GM21786 (cell line): ENCODE measurements at regions not wholly inside any gene's neighbourhood (a gene's known extent, or its start where the extent isn't known, plus 50 kb on each side); places are given as distances from the start of the nearest gene placed in this dataset.
"Not testable (repeated sequence)": the region's sequence is repeated elsewhere in the genome, so short reads cannot be mapped to it uniquely, and the experiment has no call there.

Experiments
- ATAC-seq: cut with Tn5 transposase; IDR thresholded peaks from one replicate; pipeline ENCODE4 v1.9.1; 2021; ENCODE audit not compliant: unreplicated experiment

DNA sequence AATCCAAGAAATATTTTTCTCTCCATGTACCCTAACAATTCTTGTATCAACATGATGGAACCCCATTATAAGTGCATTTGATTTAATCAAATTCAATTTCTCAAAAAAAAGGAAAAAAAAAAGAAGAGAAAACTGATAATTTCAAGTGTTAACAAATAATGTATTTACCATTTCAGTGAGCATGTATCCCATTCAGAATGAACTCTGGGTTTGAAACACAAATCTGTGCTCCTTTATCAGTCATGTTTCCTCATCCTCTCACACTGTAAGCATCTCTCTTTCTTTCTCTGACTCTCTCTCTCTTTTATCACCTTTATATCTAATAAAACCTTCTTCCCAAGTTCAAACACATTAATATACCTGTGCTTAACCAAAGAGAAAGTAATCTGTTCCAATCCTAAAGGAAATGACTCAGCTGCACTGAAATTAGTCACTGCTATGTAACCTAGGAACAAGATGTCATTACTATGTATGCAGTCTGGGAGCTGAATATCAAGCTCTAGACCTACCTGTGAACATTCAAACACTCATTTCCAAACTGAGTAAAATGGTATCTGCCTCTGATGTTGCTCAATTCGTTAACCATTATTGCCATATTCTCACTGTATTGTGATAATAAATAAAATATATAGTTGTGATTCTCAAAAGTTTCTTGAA lies 135.0 kb upstream of the LRIG3 start:
- peak; percentile 72 for ATAC-seq

GRCh38 chr12:59053266-59053899 lies 133.1 kb upstream of the LRIG3 start:
- ATAC-seq = not testable (repeated sequence)

GRCh38 chr12:59046763-59047534 lies 126.6 kb upstream of the LRIG3 start:
- ATAC-seq = no peak

GRCh38 chr12:59044791-59045190 lies 124.5 kb upstream of the LRIG3 start:
- no peak for ATAC-seq

DNA sequence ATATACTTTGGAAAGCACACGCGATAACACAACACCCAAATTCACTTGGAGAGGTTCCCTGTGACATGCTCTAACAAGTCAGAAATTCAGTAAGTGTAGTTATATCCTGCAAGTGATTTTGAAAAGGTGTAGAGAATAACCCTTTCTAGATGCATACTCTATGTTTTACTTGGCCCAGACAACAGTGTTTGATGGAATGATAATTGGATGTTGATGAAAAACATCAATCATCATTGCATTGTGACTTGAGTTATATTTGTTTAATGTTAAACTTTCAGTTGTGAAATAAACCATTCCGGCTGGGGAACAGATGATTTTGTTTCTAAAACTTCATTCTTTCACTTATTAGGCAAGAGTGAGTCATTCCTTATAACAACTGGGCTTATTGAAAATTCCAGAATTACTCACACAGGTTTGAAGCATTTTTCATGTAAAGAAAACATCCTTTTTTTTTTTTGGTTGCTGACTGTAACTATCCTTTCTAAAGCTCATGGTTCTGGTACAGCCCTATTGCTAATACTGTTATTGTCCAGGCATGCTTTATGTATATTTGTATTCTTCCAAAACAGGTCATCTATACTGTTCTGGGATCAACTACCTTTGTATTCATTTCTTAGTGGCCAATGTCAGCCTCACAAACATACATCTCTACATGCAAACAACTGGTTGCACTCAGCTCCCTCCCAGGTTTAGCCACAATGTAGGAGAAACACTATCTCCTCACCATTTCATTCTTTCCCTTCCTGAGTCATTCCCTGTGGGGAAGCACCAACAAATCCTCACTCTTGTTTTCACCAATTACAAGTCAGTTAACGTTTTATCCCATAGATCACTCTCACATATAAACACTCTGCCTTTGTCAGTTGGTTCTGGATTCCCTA lies 121.2 kb upstream of the LRIG3 start:
- ATAC-seq = no peak

- ATAC-seq = no peak
Measured at GRCh38 chr12:59040656-59041055, 120.4 kb upstream of the LRIG3 start.

DNA sequence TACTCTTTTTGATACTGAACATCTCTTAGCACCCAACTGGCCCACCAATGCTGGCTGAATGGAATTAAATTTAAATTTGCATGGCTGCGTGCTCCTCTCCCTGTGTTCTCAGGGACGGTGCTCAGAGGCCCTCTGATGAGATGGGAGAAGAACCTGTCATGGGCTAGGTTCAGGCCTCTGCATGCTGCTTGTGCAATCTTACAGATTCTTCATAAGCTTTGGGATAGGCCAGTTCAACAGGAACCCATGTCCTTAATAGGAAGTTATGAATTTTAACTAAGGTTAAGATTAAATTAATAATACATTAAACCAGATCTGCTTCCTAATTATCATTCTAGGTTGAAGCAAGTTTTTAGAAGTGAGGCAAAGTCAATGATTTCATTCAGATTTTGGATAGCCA lies 119.7 kb upstream of the LRIG3 start:
- no peak for ATAC-seq

DNA sequence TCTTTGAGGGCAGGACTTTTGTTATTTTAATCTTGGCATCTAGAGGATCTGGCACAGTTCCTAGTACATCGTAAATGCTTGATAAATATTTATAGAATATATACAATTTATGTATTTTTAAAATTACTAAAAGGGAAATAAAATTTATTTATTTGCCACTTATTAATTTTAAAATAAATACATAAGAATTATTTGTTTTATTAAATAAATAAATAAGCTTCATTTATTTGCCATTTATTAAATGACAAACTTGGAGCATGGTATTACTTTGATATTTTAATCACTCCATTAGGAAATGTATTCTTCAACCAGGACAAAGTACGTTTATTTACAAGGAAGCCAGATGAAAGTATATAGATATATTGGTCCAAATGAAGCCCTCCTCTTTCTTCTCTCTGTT lies 118.7 kb upstream of the LRIG3 start:
- no peak for ATAC-seq

DNA sequence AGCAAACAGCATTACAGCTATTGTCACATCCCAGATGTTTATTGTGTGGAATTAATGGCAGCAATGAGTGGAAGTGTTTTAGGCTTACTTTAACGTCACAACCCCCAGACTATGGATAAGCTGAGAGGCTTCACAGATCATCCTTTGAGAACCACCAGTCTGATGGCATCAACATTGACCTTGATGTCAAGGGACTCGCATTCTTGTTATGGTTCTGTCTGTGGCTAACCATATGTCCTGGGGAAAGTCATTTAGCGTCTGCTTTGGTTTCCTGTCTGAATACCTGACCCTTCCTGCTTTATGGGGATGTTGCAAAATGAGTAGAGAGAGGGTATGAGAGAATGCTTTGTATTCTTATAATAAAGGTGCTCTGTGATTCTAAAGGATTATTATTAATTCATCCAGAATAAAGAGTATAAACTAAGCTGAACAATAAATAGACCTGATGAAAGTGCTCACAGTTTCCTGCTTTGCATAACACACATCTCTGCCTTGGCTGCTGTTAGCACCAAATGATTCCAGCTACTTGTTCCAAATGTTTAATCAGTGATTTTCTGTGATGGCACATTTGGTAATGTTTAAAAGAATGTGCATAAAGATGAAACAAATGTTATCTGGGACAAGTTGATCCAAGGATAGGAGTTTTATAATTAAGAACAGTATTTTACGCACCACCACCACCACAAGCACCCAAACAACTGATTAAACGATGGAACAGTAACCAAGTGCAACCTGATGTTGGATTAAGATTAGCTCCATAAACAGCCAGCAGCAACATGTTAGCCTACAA lies 116.9 kb upstream of the LRIG3 start:
- no peak for ATAC-seq

- no peak for ATAC-seq
Measured at GRCh38 chr12:59036347-59036746, 116.0 kb upstream of the LRIG3 start.

GRCh38 chr12:59031313-59031712 lies 111.0 kb upstream of the LRIG3 start:
- ATAC-seq = no peak

DNA sequence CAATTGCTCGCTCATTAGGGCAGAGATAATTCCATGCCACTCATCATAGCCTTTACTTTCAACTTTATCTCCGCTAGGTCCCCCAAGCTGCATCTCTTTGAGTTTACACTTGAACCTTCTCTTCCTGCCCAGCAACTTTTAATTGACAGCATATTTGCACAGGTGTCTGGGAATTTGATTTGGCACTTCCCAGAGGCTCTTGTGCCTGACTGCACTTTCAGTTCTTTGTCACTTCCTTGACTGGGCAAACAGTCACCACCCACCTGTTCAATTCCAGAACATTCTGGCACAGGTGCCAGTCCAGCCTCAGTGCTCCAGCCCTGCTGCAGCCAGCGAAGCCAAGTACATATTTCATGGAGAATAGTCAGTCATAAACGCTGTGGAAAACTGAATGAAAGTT lies 110.1 kb upstream of the LRIG3 start:
- no peak for ATAC-seq

DNA sequence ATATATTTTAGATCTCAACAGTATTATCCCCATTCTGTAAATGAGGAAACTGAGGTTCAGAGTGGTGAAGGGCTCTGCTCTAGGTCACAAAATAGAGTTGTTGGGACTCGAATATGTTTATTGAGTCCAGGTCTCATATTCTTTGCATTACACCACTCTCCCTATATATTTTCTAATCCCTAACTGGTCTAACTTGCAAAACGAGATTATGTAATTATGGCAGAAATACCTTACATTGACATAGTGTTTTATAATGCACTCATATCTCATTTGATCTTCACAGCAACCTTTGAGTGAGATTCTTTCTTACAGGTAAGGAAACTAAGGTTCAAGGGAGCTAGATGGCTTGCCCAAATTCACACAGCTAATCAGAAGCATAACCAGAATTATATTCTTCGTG lies 106.9 kb upstream of the LRIG3 start:
- ATAC-seq = no peak

DNA sequence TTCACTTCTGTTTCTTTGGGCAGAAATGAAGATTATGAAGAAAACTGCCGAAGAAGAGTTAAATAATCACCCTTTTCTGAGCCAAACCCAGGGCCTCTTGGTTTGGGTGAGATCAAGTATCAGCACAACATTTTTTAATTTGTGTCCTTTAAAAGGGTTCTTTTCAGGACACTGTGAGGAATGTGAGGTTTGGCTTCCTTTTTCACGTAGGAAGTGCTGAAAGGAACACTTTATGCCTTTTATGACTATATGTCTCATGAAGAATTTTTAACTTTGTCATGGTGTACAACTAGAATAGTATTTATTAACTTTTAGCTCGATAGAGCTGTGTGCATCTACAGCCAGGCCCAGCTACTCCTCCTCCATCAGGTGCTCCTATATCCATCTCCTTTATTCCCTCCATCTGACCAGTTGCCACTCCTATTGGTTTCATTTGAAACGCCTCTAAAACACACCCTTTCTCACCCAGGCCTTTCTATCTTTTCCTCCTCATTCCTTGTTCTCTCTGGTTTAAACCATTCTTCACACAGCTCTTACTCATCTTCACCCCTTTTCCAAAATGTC lies 103.6 kb upstream of the LRIG3 start:
- ATAC-seq = no peak

DNA sequence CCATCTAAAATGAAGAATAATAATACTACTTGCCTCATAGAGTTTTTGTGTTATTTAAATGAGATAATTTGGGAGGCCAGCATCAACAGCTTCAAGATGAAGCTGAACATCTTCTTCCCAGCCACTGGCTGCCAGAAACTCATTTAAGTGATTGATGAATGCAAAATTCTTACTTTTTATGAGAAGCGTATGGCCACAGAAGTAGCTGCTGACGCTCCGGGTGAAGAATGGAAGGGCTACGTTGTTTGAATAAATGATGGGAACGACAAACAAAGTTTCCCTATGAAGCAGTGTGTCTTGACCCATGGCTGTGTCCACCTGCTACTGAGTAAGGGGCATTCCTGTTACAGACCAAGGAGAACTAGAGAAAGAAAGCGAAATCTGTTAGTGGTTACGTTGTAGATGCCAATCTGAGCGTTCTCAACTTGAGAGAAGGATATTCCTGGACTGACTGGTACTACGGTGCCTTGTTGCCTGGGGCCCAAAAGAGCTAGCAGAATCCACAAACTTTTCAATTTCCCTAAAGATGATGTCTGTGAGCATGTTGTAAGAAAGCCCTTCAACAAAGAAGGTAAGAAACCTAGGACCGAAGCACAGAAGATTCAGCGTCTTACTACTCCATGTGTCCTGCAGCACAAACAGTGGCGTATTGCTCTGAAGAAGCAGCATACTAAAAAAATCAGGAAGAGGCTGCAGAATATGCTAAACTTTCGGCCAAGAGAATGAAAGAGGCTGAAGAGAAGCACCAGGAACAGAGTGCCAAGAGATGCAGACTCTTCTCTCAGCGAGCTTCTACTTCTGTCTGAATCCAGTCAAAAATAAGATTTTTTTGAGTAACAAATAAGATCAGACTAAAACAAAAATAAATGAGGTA lies 100.0 kb upstream of the LRIG3 start:
- no peak for ATAC-seq

GRCh38 chr12:59014885-59015284 lies 94.6 kb upstream of the LRIG3 start:
- no peak for ATAC-seq

GRCh38 chr12:59010941-59011340 lies 90.6 kb upstream of the LRIG3 start:
- ATAC-seq = no peak

DNA sequence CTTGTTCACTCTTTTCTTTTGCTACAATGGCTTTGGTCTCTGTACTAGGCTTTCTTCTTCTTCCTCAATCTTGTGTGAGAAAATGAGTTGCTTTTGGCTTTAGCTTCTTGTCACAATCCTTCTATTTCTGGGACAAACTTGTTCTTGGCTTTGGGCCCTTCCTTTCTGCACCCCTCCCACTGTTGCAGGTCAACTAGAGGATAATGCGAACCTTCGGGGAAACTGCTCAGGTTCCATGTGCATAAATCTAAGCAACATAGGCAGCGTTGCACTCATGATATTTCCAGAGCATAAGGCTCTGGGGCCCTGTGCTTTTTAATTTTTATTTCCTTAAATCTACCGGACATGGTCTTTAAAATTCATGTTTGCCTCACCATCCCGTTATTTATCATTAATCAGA lies 89.8 kb upstream of the LRIG3 start:
- no peak for ATAC-seq

DNA sequence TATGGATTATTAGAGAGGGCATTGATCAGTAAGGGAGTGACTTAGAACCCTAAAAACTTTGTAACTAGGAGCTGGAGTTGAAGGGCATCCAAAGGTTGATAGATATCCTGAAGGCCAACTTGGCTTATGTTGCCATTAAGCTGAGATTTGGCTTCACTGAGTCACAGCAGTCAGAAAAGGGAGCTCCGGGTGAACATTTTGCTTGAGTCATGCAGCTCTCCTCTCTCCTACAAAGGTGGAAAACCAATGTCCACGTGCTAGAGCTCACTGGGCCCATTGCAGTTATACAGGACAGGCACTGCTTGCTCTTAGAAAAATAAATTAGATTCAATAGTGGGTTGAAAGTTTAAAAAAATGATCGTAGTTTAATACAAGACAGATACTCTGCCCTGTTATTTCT lies 87.3 kb upstream of the LRIG3 start:
- ATAC-seq = no peak
